ENCODE measurements at regions not wholly inside any gene's neighbourhood (a gene's known extent, or its start where the extent isn't known, plus 50 kb on each side); places are given as distances from the start of the nearest gene placed in this dataset.

- TF ChIP-seq CTCF (IDR thresholded peaks at IDR 0.05; ENCODE audit: control extremely low read depth in 1 of 3, insufficient read depth in 1 of 3, low read depth in 1 of 3, low read length in 3 of 3), result no peak
- TF ChIP-seq TAF1 (IDR thresholded peaks at IDR 0.05; ENCODE audit: low read depth, low read length), result no peak
- TF ChIP-seq EZH2 (IDR thresholded peaks at IDR 0.05; ENCODE audit: low read depth, low read length, severe bottlenecking), result no peak
- TF ChIP-seq GTF2F1 (IDR thresholded peaks at IDR 0.05; ENCODE audit: borderline replicate concordance, low read depth, low read length), result no peak
- no peak for TF ChIP-seq TAF7 (optimal IDR thresholded peaks at IDR 0.05; ENCODE audit: borderline replicate concordance, low read depth, low read length)
- TF ChIP-seq GABPA (IDR thresholded peaks at IDR 0.05; ENCODE audit: borderline replicate concordance, insufficient read depth, low read length), result no peak
- no peak for TF ChIP-seq CBX5 (IDR thresholded peaks at IDR 0.05; ENCODE audit: low read depth, low read length)
- TF ChIP-seq CHD2 (IDR thresholded peaks at IDR 0.05; ENCODE audit: low read length), result no peak
These were observed 255.4 kb downstream of the SDHAF3 start for GRCh38 chr7:97372882-97373281.
